NCI-H524 (cell line): ENCODE measurements at regions not wholly inside any gene's neighbourhood (a gene's known extent, or its start where the extent isn't known, plus 50 kb on each side); places are given as distances from the start of the nearest gene placed in this dataset.

Experiments
- DNase-seq, 2 experiments: peaks; one replicate each; lab custom pipeline; 2025; lab: John Stamatoyannopoulos, UW

DNA sequence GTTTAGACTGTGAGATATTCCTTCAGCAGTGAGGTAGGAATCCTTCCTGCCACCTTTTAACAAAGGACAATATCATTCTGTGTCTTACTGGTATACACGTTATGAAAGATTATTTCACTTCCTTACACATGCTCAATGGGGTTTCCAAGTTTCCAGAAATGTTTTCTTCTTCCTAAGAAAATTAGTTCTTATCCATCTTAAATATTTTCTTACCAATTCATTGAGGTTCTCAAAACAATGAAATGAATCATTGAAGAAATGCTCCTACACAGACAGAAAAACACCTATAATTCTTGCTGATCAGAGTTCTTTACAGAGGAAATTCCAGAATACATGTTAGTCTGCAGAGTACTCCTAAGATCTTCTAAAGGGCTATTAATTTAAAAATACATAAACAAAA is 51.4 kb upstream of the SEC61G start:
- DNase-seq, result no peak

DNA sequence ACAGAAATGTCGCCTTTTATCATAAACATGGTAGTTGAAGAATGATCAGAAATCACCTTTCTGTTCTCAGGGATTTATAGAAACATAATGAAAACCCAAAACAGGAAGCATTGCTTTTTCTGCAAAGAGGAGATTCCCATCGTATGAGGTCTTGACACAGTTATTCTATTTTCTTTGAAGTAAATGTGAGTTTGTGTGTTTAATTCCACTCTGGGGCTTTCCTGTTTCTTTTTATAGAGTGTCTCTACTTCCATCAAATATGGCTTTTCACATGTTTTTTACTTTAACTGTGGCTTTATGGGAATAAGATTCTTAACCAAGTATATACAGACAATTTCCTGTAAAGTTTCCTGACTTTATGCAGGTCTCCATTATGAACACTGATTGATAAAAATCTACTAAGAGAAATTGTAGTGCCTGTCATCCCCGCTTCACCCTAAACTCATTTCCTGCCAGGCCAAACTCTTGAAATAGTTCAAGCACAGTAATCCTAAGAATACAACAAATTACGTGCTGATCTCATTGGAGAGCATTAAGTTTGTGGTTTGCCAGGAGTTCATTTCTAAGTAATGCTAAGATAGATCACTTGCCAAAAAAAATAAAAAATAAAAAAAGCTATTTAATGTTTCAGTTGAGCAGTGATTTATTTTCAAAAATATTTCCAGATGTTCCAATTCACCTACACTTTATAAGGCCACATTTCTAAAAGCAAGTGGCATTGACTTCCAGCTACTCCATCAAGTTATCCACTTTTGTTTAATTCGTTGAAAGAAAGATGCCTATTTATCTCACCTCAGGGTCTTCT is 52.2 kb upstream of the SEC61G start:
- no peak for DNase-seq

DNA sequence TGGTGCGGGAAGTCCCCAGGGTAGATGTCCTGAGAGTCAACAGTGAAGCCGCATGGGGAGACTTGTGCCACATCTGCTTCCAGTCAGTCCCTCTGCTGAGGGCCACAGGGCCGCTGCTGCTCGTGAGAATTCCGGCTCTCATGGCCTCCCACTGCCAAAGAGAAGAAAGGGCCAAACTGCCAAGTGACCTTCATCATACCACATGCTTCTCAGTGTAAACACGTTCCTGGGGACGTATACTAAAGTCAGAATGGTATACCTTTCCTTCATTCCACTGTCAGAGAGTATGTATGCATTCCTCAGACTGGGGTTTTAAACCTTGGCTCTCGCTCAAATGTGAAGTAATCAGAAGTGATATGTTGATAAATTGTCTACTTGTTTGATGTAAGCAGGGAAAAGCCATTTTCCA is 52.8 kb upstream of the SEC61G start:
- no peak for DNase-seq

DNA sequence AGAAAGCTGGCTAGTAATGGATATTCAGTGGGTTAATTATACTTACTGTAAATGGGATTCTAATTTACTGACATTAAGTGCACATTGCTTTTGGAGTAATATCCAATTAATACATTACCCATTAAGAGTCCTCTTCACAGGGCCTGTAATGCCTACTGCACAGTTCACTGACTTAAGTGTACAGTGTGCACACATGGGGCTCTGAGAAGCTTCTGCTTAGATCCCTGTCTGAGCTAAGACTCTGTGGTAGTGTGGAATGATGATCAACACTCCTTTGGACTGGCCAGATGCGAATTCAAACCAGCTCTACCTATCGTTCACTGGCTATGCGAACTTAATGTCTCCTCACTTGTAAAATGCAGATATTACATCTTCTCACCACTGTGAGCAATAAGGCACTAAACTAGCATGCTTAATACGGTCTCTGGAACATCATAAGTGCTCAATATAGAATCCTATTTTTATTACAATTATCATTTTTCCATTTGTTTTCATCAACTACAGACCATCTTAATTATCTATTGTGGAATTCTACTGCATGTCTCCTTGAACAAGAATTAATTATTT is 53.8 kb upstream of the SEC61G start:
- peak in 1 of 2 experiments; percentile 1 for DNase-seq

- no peak for DNase-seq
Measured at GRCh38 chr7:54813398-54813797, 54.4 kb upstream of the SEC61G start.

DNA sequence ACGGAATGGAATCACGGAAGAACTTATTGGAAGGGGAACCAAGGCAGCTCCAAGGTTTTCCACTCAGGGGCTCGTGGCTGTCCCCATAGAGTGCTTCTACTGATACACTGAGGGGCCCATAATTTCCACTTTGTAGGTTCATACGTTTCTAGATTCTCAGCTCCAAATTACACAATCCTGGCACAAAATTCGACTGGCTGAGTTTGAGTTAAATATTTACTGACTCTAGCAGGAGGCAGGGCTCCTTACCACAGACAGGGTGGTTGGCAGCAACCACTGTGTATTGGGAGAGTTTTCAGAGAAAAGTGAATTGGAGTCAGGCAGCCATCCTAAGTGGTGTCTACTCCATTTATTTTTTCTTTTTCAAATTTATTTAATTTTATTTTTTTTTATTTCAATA is 55.4 kb upstream of the SEC61G start:
- no peak for DNase-seq

DNA sequence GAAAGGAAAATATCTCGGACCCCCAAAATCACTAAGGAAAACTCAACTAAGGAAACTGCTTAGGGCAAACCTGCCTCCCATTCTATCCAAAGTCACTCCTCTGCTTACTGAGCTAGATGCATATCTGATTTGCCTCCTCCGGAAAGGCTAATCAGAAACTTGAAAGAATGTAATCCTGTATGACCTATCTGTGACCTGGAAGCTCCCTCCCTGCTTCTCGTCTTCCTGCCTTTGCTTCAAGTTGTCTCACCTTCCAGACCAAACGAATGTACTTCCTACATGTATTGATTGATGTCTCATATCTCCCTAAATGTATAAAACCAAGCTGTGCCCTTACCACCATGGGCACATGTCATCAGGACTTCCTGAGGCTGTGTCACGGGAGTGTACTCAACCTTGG is 58.1 kb upstream of the SEC61G start:
- DNase-seq, result no peak

- no peak for DNase-seq
Measured at GRCh38 chr7:54823776-54824175, 64.8 kb upstream of the SEC61G start.

GRCh38 chr7:54824655-54825054 is 65.6 kb upstream of the SEC61G start:
- no peak for DNase-seq

- no peak for DNase-seq
Measured at GRCh38 chr7:54825368-54825767, 66.4 kb upstream of the SEC61G start.

DNA sequence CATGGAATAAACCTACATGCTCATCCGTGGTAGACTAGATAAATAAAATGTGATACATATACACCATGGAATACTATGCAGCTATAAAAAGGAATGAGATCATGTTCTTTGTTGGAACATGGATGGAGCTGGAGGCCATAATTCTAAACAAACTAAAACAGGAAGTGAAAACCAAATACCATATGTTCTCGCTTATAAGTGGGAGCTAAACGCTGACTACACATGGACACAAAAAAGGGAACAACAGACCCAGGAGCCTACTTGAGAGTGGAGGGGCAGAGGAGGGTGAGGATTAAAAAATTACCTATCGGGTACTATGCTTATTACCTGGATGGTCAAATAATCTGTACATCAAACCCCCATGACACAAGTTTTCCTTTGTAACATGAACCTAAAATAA is 68.7 kb upstream of the SEC61G start:
- DNase-seq, result no peak

- no peak for DNase-seq
Measured at GRCh38 chr7:54831046-54831643, 72.1 kb upstream of the SEC61G start.

DNA sequence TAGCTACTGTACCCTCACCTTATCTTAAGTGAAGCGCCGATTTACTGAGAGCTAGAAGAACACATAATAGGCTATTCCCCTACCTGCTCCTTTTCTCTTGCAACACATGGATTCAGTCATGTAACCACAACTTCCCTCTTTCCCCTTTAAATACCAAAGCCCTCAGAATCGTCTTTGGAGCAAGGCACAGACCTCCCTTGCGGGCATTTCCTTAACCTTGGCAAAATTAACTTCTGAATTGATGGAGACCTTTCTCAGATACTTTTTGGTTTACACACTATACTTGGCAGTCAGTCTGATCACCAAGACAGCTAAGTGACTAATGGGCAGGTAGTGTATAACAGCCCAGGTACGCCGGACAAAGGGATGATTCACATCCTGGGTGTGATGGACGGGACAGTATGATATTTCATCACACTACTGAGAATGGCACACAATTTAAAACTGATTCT is 72.7 kb upstream of the SEC61G start:
- DNase-seq, result no peak

DNA sequence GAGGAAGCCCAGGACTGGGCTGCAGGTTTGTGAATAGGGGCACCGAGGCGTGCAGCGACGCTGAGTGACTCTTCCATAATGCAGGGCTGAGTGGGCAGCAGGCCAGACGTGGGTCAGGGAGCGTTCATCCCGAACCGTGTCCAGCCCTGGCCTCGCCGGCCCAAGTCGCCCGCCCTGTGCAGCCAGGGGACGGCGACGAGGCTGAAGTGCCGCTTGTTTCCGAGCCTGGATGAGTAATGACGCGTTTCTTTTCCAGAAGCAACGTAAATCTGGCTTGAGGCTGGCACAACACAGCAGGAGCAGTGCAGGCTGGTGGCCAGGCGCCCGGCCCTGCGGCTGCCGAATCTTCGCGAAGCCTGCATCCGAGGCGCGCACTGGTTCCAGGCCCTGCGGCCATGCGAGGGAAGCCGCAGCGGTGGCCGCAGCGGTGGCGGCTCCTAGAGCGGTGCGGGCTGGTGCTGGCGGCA is 74.0 kb upstream of the SEC61G start:
- DNase-seq, result no peak

DNA sequence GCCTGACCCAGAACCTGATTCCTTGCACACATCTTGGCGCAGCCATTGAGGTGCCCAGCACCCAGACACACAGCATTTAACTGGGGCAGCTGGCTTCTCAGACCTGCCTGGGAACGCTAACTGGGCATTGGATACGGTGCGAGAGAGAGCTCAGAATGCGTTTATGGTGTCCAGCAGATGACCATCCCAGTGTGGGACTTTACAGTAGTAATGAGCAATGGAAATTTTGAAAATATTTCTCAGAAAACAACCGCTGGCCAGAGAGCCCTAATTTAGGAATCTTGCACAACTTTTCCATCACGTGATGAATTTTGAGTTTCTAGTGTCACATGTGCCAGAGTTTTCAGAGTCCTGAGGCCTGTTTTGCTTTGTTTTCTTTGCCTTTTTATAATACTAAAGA is 78.2 kb upstream of the SEC61G start:
- no peak for DNase-seq

- DNase-seq, result no peak
Measured at GRCh38 chr7:54837761-54838160, 78.8 kb upstream of the SEC61G start.

DNA sequence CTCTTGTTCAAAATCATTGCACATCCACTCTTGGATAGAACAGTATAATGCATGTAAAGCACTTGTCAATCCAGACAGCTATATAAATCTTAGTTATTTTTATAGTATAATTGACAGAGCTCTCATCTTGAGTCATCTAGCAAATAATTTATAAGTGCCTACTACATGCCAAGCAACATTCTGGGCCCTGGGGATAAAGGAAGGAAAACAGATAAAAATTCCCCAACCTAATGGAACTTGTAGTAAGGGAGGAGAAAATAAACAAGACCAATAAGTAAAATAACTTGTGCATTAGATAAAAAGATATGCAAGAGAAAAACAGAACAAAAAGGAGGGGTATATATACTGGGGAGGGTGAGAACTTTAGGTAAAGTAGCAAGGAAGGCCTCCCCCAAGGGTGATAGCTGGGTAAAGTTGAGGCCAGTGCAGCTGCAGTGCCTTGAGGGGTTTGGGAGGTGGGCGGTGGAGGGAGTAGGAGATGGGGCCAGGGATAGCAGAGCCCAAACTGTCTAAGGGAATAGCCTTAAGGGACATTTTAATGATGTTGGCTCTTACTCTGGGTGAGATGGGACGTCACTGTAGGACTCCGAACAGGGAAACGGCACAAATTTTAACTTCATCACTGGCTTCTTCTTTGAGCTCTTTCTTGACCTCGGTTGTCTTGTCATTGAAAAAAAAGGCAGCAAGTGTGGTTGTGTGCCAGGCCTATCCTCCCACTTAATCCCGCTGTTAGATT is 79.3 kb upstream of the SEC61G start:
- no peak for DNase-seq

- DNase-seq, result peak; percentile 11 to 27
Measured at GRCh38 chr7:54839575-54840213, 80.7 kb upstream of the SEC61G start.

- DNase-seq, result no peak
Measured at GRCh38 chr7:54841772-54842697, 83.0 kb upstream of the SEC61G start.

DNA sequence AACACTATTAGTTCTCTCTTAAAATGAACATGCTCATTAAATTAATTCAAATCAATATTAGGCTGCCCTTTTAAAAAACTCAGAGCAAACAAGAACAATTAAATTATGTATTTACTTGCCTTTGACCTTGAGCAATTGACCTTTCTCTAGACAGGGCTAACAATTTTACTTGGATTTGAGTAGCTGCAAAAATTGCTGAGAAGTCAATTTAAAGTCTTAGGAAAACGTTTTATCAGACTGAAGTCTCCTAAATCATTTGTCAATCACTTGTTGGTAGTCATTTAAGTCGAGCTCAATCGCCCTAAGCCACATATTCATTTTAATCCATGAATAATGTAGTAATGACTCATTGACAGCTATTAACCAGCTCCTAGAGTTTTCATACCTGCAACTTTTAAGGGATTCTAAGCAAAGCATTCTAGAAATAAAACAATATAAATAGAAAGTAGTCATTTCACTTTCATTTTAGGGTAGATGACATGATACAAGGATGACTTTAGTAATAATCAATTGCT is 84.9 kb upstream of the SEC61G start:
- no peak for DNase-seq

DNA sequence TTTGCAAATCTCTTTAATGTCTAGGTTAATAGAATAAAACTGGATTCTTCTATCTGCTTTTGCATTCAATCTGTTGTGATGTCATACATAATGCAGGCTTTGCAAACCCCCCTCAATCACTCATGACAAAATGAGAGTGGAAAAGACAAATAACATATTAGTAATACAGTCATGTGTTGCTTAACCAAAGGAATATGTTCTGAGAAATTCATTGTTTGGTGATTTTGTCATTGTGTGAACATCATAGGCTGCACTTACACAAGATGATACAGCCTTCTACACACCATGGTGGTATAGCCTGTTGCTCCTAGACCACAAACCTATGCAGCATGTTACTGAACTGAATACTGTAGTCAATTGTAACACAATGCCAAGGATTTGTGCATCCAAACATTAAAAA is 87.3 kb upstream of the SEC61G start:
- DNase-seq, result no peak
